Effector memory CD8-positive, alpha-beta T cell (primary cell): ENCODE measurements at regions not wholly inside any gene's neighbourhood (a gene's known extent, or its start where the extent isn't known, plus 50 kb on each side); places are given as distances from the start of the nearest gene placed in this dataset.
A peak's percentile ranks its signal among the peaks of the same experiment; 100 is the strongest.

Experiments used
- ATAC-seq: fragments of 150-1000 bp; cut with Tn5 transposase; replicated peaks from 2 replicates; pipeline ENCODE4 v1.10.0; 2021; ENCODE audit warnings: mild to moderate bottlenecking, moderate library complexity
- DNase-seq, 3 experiments: peaks; one replicate each; pipeline ENCODE4 v3.0.0; 2021
- H3K27ac Mint-ChIP-seq, 2 donors: one replicate each; pipeline ENCODE4 v1.8.0; 2022; ENCODE audit warnings: mild to moderate bottlenecking in 2 of 2, mixed read lengths in 2 of 2, moderate library complexity in 2 of 2
- H3K27me3 Mint-ChIP-seq, 2 donors: one replicate each; pipeline ENCODE4 v1.8.0; 2022; ENCODE audit warnings: mixed read lengths in 2 of 2
- H3K36me3 Mint-ChIP-seq: one replicate; pipeline ENCODE4 v1.8.0; 2022; ENCODE audit warnings: mild to moderate bottlenecking, moderate library complexity, mixed read lengths; ENCODE audit not compliant: insufficient read depth
- H3K4me1 Mint-ChIP-seq, 2 donors: one replicate each; pipeline ENCODE4 v1.8.0; 2022; ENCODE audit warnings: low read depth in 2 of 2, mixed read lengths in 2 of 2
- H3K4me3 Mint-ChIP-seq, 2 donors: one replicate each; pipeline ENCODE4 v1.8.0; 2022; ENCODE audit warnings: mild to moderate bottlenecking in 2 of 2, mixed read lengths in 2 of 2, moderate library complexity in 2 of 2
- H3K9me3 Mint-ChIP-seq, 2 donors: one replicate each; pipeline ENCODE4 v1.8.0; 2022; ENCODE audit warnings: mixed read lengths in 2 of 2

DNA sequence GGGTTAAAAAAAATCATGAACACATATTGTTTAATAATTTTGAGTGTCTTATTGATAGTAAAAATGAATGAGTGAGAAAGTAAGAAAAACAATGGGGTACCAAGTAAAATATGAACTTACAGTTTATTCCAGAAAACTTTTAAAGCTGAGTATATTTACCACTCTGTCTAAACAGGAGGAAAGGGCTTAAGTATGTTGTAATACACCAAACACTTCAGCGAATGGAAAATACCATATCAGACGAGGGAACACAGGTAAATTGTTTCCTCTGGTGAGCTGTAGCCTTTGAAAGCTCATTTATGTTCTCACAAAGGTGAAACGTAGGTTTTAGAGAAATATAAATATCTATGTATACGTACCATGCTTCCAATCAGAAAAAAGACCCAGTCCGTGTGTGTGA is 1209.6 kb upstream of the ZEB2 start:
- no peaks in the 10 kb centered on the region for H3K4me1 Mint-ChIP-seq
- no peak overlapping the region for H3K4me3 Mint-ChIP-seq
- ATAC-seq (no peak), DNase-seq (no peak)
- H3K9me3 Mint-ChIP-seq: peaks cover 2 to 16% of the 10 kb centered on the region in 2 donors
- H3K27ac Mint-ChIP-seq: no peak overlapping the region
- H3K27me3 Mint-ChIP-seq: peaks cover 0 to 16% of the 10 kb centered on the region in 2 donors
- no peaks in the 10 kb centered on the region for H3K36me3 Mint-ChIP-seq

DNA sequence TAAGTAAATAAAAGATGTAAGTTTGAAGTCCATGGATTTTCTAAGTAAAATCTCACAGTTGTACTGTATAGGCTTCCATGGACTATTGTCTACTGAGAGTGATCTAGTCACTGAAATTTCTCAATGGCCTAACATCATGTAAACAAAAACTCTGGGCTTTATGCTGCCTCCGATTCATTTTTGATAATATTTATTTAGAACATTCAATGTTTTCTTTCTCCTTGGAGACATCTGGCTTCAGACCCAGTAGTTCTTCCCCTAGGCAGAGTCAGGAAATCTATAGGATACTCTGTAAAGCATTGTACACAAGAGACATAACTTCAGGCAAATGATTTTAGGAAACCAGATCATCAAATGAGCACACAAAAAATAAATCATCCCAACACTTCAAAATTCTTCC is 1208.6 kb upstream of the ZEB2 start:
- H3K4me1 Mint-ChIP-seq: no peaks in the 10 kb centered on the region
- peaks cover 2 to 16% of the 10 kb centered on the region in 2 donors for H3K9me3 Mint-ChIP-seq
- H3K27me3 Mint-ChIP-seq: peaks cover 0 to 16% of the 10 kb centered on the region in 2 donors
- no peak overlapping the region for H3K27ac Mint-ChIP-seq
- H3K4me3 Mint-ChIP-seq: no peak overlapping the region
- no peaks in the 10 kb centered on the region for H3K36me3 Mint-ChIP-seq
- no peak for DNase-seq
- no peak for ATAC-seq

DNA sequence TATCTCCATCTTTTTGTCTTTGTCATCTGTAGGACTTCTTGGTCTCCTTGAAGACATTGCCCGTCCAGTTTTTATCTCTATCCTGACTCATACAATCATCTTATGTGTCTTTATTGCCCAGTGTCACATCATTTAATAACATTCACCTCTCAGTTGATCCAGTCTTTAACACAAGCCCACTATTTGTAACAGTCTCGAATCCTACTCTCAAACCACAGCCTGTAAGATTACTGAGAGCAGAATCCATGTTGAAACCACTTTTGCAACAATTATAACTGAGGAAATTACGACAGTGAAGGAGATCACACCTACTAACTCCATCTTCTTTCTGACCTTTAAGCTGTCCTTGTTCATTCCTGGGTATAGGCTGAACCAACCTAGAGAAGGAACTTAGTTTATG is 1206.0 kb upstream of the ZEB2 start:
- no peaks in the 10 kb centered on the region for H3K36me3 Mint-ChIP-seq
- H3K4me1 Mint-ChIP-seq: no peaks in the 10 kb centered on the region
- H3K9me3 Mint-ChIP-seq: peaks cover 2 to 7% of the 10 kb centered on the region in 2 donors
- no peak overlapping the region for H3K27ac Mint-ChIP-seq
- DNase-seq (no peak), ATAC-seq (no peak)
- peaks cover 0 to 6% of the 10 kb centered on the region in 2 donors for H3K27me3 Mint-ChIP-seq
- no peak overlapping the region for H3K4me3 Mint-ChIP-seq

DNA sequence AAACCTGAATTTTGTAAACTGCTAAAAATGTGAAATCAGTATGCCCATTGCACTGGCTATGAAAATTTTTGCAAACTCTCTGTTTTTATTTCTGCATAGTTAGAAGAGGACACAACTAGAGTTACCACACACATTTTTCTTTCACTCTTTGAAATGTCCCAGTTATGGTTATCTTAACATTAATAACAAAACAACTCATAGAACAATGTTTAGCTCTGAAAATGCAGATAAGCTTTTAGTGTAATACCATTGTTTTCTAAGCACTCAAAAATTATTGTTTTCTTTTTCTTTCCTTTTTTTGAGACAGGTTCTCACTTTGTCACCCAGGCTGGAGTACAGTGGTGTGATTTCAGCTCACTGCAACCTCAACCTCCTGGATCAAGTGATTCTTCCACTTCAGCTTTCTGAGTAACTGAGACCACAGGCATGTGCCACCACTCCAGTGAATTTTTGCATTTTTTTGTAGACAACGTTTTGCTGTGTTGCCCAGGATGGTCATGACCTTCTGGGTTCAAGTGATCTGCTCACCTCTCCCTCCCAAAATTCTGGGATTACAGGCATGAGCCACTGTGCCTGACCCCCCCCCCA is 1204.5 kb upstream of the ZEB2 start:
- ATAC-seq: no peak
- Mint-ChIP-seq H3K4me3 (no peak overlapping the region), H3K36me3 (peaks cover 3% of the 10 kb centered on the region), H3K9me3 (peaks cover 2 to 7% of the 10 kb centered on the region in 2 donors), H3K27me3 (peaks cover 0 to 6% of the 10 kb centered on the region in 2 donors), H3K4me1 (no peaks in the 10 kb centered on the region), H3K27ac (no peak overlapping the region)
- no peak for DNase-seq

DNA sequence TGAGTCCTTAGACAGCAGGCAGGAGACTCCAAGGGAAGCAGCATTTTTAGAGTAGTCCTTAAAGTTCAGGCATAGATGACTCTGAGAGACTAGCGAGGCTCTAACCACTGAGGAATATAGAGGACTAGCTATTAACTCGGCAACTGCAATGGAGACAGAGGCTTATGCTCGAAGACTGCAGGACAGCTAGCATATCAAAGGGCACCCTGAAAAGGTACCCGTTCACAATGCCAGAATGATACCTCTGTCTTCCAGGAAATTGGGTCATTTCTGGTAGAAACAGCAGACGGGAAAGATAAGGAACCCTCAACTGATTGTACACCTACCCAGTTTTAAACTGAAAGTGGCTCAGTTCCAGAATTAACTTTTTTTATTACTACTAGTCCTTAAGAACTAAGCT is 1204.0 kb upstream of the ZEB2 start:
- Mint-ChIP-seq H3K9me3 (peaks cover 2 to 7% of the 10 kb centered on the region in 2 donors), H3K4me1 (no peaks in the 10 kb centered on the region), H3K36me3 (peaks cover 3% of the 10 kb centered on the region), H3K27me3 (peaks cover 0 to 6% of the 10 kb centered on the region in 2 donors), H3K27ac (no peak overlapping the region), H3K4me3 (no peak overlapping the region)
- no peak for ATAC-seq
- DNase-seq: no peak

DNA sequence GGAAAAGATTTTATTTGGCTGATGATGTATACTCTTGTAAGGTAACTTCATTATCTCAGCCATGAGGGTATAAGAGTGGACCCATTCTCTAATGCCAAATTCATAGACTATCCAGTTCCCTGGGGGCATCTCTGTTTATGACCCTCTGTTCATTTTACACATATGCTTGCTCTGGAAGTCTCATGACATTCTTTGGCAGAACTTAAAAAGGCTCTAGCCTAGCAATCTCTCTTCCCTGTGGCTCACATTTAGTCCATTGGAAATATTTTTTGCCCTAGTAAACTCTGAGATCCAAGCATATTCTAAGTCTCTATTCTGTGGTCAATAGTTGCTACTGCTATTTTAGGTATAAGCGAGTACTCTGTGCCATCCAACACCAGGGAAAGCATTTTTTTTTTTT is 1201.8 kb upstream of the ZEB2 start:
- no peak overlapping the region for H3K4me3 Mint-ChIP-seq
- H3K9me3 Mint-ChIP-seq: peaks cover 0 to 2% of the 10 kb centered on the region in 2 donors
- DNase-seq: no peak
- H3K4me1 Mint-ChIP-seq: no peaks in the 10 kb centered on the region
- H3K36me3 Mint-ChIP-seq: peaks cover 3% of the 10 kb centered on the region
- no peak for ATAC-seq
- H3K27ac Mint-ChIP-seq: no peak overlapping the region
- H3K27me3 Mint-ChIP-seq: no peaks in the 10 kb centered on the region

DNA sequence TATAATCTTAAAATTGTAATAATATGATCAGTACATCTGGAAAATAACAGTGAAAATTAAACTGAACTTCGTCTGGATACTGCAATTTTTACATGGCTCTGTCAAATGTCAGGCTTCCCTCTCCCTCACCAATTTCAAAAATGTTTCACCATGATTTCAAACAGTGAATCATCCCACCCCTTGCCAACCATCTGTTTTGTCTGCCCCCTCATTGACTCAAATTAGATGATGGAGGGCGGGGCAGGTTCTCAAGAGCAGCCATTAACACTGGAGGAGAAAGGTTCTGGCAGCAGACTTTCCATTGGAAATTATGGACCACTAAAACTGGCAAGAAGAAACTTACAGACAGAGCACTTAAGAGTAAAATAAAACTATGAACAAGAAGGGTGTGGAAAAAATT is 1195.7 kb upstream of the ZEB2 start:
- Mint-ChIP-seq H3K4me1 (no peaks in the 10 kb centered on the region), H3K4me3 (no peak overlapping the region), H3K9me3 (peaks cover 1 to 7% of the 10 kb centered on the region in 2 donors), H3K27me3 (no peaks in the 10 kb centered on the region), H3K27ac (no peak overlapping the region), H3K36me3 (peaks cover 2% of the 10 kb centered on the region)
- DNase-seq (no peak), ATAC-seq (no peak)

DNA sequence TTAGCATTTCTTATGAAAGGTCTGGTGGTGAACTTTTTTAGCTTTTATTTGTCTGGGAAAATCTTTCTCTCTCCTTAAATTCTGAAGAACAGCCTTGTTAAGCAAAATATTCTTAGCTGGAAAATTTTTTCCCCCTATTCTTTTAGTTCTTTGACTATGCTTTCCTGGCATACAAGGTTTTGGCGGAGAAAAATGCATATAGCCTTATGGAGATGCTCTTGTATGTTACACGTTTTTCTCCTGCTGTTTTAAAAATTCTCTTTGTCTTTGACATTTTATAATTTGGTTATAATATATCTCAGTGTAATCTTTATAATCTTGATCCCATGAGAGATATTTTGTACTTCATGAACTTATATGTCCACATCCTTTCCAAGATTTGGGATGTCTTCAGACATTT is 1190.4 kb upstream of the ZEB2 start:
- ATAC-seq (no peak), DNase-seq (no peak)
- Mint-ChIP-seq H3K27me3 (no peaks in the 10 kb centered on the region), H3K4me3 (no peak overlapping the region), H3K27ac (no peak overlapping the region), H3K4me1 (no peaks in the 10 kb centered on the region), H3K36me3 (no peaks in the 10 kb centered on the region), H3K9me3 (peaks cover 0 to 15% of the 10 kb centered on the region in 2 donors)

DNA sequence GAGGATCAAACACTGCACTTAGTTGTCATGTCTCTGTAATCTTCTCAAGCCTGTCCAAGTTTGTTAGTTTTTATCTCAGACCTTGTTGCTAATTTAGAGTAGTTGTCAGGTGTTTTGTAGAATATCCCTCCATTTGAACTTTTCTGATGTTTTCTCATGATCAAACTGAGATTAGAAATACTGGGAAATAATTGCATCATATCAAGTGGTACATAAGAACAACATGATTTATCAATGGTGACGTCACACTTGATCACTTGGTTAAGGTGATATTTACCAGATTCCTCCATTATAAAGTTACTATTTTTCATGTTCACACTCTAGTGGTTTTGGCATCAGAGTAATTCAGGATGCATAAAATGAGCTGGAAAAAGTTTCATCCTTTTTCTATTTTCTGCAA is 1182.4 kb upstream of the ZEB2 start:
- no peaks in the 10 kb centered on the region for H3K4me1 Mint-ChIP-seq
- no peaks in the 10 kb centered on the region for H3K27me3 Mint-ChIP-seq
- ATAC-seq (no peak), DNase-seq (no peak)
- no peaks in the 10 kb centered on the region for H3K36me3 Mint-ChIP-seq
- H3K4me3 Mint-ChIP-seq: no peak overlapping the region
- no peak overlapping the region for H3K27ac Mint-ChIP-seq
- H3K9me3 Mint-ChIP-seq: peaks cover 0 to 7% of the 10 kb centered on the region in 2 donors

DNA sequence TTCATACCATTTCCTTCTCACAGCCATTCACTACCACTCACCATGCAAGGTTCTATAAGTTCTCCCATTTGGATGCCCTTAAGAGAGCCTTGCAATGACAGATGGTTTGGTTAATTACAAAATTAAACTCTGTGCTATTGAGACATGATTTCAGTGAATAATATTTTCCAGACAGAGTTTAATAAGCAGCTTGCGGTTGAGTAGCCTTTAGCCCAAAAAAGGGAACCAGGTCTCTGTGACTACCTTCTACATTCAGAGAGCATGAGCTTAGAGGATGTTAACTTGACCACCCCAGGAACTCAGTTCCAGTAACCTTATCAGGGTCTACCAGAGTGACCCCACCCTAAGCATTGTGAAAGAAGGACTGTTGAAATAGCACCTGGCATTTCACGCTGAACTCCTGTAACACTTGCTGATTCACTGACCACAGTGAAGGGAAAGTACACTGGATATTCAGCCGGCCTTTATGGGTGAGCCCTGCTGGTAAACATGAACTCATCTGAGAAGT is 1173.1 kb upstream of the ZEB2 start:
- peak; percentile 19 for ATAC-seq
- peak in 1 of 3 experiments; percentile 1 for DNase-seq
- no peaks in the 10 kb centered on the region for H3K9me3 Mint-ChIP-seq
- H3K36me3 Mint-ChIP-seq: no peaks in the 10 kb centered on the region
- H3K4me1 Mint-ChIP-seq: no peaks in the 10 kb centered on the region
- H3K27ac Mint-ChIP-seq: no peak overlapping the region
- peaks cover 0 to under 1% of the 10 kb centered on the region in 2 donors for H3K27me3 Mint-ChIP-seq
- no peak overlapping the region for H3K4me3 Mint-ChIP-seq

DNA sequence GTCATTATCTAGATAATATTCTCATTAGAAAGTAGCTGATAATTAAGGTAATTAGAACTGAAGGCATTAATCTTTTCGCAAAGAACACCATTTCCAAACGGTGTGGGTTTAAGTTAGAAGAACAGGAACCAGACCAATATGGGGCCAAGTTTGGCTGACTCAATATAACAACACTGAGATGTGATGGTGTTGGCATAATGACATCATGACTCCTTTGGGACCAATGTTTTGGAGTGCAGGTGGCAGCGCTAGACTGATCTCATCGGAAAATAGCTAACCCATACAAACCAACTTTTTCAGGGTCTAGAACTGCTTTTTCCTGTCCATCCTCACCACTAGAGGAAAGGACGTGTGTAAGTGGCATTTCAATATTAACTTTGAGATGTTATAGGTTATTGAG is 1171.7 kb upstream of the ZEB2 start:
- no peak overlapping the region for H3K27ac Mint-ChIP-seq

DNA sequence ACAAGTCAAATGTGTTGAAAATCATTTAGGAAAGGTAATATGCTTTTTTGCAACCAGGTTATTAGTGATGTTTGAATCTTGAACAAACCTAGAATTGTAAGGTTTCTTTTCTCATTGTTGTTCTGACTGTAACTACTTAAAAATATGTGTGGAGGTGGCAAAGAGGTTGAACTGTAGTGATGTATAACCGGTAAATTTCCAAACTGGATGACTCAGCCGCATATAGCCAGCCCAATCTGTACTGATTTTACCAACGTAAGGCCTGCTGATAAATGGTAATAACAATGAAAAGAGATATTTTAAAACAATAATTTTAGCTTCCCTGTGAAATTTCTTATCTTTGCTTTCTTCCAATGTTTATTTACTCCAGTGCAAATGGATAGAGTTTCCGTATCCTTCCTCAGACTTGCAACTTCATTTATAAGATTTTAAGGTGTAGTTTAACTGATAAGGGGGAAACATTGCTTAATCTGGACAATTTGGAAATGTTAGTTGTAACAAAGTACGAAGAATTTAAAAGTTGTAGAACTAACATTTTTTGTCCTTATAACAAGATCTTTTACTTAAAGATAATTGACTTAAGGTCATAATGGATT is 1170.4 kb upstream of the ZEB2 start:
- DNase-seq: no peak
- H3K9me3 Mint-ChIP-seq: no peaks in the 10 kb centered on the region
- peaks cover 0 to 13% of the 10 kb centered on the region in 2 donors for H3K27me3 Mint-ChIP-seq
- no peaks in the 10 kb centered on the region for H3K4me1 Mint-ChIP-seq
- H3K27ac Mint-ChIP-seq: no peak overlapping the region
- no peaks in the 10 kb centered on the region for H3K36me3 Mint-ChIP-seq
- no peak for ATAC-seq
- no peak overlapping the region for H3K4me3 Mint-ChIP-seq

More for the DNA sequence above, 1171.7 kb upstream of the ZEB2 start:
- ATAC-seq (no peak), DNase-seq (no peak)
- peaks cover 0 to 13% of the 10 kb centered on the region in 2 donors for H3K27me3 Mint-ChIP-seq
- H3K9me3 Mint-ChIP-seq: no peaks in the 10 kb centered on the region
- H3K36me3 Mint-ChIP-seq: no peaks in the 10 kb centered on the region
- no peaks in the 10 kb centered on the region for H3K4me1 Mint-ChIP-seq
- H3K4me3 Mint-ChIP-seq: no peak overlapping the region

DNA sequence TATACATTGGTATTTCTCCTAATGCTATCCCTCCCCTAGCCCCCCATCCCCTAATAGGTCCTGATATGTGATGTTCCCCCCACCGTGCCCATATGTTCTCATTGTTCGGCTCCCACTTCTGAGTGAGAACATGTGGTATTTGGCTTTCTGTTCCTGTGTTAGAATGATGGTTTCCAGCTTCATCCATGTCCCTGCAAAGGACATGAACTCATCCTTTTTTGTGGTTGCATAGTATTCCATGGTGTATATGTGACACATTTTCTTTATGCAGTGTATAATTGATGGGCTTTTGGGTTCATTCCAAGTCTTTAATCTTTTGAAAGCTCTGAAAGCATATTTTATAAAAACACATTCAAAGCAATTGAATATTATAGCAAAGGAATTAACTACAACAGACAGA is 1169.4 kb upstream of the ZEB2 start:
- Mint-ChIP-seq H3K27me3 (peaks cover 0 to 13% of the 10 kb centered on the region in 2 donors), H3K27ac (no peak overlapping the region), H3K9me3 (no peaks in the 10 kb centered on the region), H3K4me3 (no peak overlapping the region), H3K4me1 (no peaks in the 10 kb centered on the region), H3K36me3 (no peaks in the 10 kb centered on the region)
- no peak for ATAC-seq
- no peak for DNase-seq

DNA sequence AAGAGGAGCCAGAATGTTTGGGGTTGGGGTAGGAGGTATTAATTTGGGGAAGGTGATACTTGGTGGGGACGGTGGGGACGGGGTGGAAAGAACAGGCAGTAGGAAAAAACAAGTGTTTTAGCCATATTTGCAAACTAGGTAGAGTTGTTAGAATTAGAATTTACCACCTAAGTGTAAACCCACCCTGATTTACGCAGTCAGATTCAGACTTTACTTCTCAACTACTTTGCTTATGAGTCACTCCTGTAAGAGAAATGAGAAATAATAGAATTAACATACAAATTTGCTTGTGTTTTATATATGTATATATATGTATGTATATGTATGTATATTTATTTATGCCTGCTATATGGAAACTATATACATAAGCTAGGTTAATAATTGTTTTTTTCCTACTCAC is 1168.2 kb upstream of the ZEB2 start:
- ATAC-seq (no peak), DNase-seq (no peak)
- Mint-ChIP-seq H3K36me3 (no peaks in the 10 kb centered on the region), H3K4me1 (no peaks in the 10 kb centered on the region), H3K27ac (no peak overlapping the region), H3K4me3 (no peak overlapping the region), H3K9me3 (no peaks in the 10 kb centered on the region), H3K27me3 (peaks cover 0 to 13% of the 10 kb centered on the region in 2 donors)
